NCI-H1417 (cell line): ENCODE measurements at regions not wholly inside any gene's neighbourhood (a gene's known extent, or its start where the extent isn't known, plus 50 kb on each side); places are given as distances from the start of the nearest gene placed in this dataset.
"Not testable (repeated sequence)": the region's sequence is repeated elsewhere in the genome, so short reads cannot be mapped to it uniquely, and the experiment has no call there.

Experiments
- DNase-seq, 3 experiments: peaks; one replicate each; lab custom pipeline; 2025; lab: John Stamatoyannopoulos, UW

DNA sequence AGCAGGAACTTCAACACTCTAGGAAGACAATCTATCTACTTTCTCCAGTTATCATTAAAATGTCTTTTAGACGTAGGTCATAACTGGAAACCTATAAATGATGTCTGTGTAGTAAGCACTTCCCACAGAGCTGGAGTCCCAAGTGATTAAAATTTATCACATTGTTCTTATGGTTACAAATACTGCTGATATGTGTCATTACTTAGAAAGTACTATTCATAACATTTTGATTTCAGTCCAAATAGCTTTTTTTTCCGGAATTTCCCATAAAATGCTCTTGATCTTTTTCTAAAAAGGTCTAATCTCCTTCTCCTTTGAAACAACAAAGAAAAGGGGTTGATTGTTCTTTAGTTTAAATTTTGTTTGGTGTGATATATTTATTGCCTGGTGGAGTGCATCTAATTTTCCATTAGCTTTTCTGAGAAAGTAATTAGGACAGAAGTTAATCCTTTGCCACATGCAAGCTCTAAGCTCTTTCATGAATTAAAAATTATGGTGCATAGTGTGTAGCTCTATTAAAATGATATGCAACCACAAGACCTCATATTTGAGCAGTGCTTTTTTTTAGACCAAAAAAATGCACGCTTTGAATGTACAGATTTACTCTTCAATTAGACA is 132.7 kb upstream of the TCF21 start:
- DNase-seq = no peak

DNA sequence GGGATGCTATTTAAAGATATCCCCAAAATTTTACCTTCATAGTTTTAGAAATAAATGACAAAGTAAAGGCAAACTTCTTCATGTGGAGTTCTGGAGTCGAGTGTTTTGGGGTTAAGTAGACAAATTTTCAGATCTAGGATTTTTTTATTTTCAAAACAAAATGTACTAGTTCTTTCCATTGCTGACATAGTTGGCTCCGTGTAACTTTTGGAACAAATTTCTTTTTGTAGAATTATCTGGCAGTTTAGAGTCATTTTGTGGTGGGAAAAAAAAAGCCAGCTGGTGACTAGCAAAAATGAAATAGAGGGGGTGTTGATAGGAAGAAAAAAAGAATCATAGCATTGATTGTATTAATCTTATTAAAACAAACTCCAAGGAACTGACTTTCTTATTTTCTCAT is 131.6 kb upstream of the TCF21 start:
- DNase-seq = no peak

DNA sequence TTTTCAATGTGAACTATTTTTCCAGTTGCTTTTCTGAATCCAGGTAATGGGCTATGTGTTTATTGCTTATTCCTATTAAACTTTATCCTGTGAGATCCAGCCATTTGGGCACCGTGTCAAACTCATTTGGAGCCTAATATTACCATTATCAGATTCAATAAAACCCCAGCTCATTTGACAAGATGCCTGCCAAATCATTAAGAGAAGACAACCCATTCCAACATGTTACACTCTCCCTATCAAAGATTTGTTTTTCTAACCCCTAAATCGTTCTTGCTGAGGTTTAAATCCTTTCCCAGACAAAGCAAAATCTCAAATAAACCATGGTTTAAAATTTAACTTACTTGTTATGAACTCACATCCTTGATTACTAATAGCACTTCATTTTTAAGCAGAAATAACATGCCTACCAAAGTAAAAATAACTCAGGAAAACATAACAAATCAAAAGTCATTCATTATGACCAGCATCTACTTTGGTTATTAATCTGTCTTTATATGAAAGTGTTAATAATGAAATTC is 130.0 kb upstream of the TCF21 start:
- DNase-seq = no peak

DNA sequence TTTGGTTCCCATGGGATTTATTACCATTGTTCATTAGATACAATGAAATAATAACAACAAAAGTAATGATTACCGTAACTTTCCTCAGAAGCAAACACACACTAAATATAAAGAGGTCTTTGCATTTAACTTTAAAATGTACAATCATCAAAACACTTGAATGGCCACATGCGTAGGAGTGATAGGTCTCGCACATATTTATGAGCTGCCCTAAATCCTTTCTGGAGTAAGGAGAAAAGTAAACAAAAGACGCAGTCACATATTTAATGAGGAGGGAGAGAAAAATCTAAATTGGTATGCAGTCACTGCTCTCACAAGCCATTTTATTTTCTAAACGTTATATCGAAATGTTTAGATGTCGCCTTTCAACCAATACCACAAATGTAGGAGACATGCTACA is 129.4 kb upstream of the TCF21 start:
- no peak for DNase-seq

DNA sequence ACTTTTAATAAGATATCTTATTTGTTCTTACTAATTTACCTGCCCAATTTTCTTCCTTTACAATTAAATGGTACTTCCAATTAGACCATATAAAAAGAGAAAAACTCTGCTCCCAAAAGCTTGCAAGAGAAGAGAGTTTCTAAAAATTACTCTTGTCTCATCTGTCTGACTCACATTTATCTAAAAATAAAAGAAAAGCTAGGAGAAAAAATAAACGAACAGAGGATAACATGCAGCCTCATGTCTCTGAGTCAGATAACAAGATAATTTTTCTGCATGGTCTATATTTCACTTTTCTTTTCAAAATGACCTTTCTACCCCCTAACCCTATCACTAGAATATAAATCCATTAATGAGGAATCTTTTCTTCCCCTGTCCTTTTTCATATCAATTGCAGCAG is 127.2 kb upstream of the TCF21 start:
- no peak for DNase-seq

DNA sequence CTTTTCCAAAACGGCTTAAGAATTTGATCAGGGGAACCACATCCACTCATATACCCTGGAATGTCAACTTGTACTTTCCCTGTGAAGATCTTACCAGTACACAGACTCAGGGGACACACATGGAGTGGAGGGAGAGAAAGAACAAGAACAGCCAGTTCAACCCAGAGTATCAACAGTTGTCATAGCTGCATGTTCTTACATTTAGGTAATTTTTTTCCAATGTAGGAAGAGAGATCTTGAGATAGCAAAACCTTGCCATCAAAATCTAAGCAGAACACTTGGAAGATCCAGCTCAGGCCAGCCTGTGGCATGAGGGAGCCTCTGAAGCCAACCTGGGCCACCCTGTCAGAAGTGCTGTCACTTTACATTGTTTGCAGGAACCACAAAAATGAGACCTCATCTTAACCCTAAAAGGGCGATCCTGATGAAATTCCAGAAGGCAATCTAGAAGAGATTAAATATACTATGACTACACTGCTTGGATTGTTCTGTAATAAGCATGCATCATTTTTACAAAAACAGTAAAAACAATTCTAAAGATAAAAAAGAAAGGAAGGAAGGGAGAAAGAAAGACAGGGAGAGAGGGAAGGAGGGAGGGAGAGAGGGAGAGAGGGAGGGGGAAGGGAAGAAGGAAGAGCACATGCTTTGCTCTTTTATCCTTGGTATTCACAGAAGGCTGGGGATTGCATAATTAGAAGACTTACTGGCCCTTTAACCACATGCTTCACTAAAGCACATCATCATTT is 124.7 kb upstream of the TCF21 start:
- DNase-seq = no peak

DNA sequence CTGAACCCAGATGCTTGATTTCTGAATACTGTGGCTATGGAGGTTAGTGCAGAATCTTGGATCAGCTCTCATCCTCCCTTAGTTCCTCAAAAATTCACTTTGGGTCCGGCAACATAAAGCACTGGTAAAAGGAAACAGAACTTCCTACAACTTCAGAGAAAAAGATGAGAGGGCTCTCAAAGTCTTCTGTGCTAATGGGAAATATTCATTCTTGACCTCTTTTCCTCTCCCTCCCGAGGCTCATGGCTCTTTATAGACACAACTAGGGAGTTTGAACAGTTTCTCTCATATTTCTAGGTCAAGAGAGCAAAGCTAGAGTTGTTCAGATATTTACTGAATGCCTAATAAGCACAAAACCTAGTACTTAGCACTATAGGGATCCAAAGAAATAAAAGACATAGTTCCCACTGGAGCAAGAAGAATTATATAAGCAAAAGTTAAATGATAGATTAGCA is 124.1 kb upstream of the TCF21 start:
- DNase-seq = no peak

DNA sequence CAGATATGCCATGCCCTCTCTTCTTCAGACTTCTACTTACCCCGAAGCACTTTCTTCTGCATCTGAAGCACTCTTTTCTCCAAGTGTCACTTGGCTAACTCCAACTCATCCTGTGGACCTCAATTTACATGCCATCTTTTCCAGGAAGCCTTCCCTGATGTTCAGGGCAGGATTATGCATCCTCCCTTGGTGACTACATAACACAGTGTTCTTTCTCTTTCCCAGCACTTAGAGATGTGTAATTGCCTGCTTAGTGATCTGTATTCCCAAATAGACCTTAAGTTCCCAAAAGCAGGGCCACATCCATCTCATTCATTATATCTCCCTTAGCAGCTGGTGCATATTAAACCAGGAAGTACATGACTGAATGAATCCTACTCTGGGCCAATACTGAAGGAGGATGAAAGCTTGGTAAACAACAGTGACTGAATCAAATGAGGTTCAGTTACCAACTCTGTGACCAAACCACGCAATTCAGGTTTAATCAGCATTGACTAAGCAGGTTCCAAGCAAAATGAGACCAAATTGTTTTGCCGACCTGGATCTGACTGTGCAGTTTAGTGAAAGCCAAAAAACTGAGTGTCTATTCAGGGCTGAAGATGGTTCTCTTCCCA is 121.4 kb upstream of the TCF21 start:
- no peak for DNase-seq

DNA sequence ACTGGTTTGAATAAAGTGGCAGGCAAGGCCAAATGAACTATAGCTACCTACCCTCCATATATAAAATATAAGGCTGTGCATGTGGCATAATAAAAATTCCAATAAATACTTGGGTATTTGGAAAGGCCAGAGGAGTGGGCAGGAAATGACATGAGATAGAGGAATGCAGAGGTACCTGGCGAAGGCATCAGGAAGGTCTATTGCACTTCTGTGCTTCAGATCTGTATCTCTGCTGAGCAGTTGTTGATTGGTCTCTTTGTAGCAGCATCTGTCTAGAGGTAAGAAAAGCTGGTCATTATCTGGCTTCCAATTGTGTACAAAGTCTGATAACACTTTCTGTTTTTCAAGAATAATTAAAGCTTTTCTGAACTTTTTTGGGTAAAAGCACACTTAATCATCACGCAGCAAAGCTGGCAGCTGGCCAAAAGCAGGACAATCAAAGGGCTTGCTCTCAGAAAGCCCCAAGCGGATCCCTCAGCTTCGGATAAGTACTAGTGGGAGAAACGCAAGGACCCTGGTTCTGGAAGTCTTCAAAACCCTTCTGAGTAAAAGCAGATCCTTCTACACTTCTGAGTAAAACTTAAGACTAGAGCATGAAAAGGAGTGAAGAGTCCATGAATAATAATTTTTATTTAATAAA is 120.1 kb upstream of the TCF21 start:
- DNase-seq = peak in 2 of 3 experiments; percentile 13 to 45

DNA sequence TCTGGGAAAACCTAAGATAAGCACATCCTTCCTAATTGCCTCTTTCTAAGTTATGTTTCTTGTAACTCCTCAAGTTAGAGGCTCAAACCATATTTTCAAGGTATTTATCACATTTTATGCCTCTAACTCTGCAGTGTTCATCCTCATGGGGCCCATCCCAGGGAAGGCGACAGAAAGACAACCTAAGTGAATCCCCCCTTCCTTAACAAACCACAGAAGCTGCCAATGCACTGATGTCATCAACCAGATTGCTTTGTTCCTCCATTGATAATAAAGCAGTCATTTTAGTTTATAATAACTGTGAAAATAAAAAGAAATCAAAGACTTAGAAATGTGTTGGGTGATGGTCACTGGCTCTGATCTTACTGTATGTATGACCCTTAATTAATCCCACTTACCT is 119.5 kb upstream of the TCF21 start:
- no peak for DNase-seq

DNA sequence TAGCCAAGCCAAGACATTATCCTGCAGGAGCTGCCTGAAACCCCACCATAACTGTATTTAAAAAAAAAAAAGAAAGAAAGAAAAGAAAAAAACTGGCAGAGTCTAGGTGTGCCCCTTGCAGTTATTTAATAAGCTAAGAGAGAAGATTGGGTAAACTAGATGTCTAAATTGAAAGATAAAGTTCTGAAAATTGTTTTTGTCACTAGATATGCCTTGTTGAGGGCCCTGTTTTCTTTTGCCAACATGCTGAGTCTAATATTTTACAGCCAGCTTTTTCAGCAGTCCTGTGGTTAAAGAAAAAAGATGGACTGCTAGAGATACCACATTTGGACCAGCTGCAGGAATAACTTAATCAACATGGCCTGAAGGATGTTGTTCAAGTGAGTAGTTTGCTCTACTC is 116.3 kb upstream of the TCF21 start:
- DNase-seq = no peak

DNA sequence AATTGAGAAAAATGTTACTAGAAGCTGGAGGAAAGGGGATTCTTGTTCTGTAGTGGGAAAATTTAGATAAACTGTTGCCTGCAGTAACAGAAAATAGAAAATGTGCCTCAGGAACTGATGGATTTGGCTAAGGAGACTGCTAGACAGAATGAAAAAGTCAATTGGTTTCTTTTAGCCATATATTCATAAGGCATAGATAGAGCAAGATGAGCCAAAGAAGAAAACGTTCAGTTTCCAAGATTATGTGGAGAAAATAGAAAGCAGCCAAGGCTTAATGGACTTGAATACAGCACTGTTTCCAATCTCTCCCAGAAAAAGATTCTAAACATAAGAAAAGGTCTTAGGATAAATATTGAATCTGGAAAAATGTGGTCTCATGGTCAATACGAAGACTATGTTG is 115.1 kb upstream of the TCF21 start:
- no peak for DNase-seq

DNA sequence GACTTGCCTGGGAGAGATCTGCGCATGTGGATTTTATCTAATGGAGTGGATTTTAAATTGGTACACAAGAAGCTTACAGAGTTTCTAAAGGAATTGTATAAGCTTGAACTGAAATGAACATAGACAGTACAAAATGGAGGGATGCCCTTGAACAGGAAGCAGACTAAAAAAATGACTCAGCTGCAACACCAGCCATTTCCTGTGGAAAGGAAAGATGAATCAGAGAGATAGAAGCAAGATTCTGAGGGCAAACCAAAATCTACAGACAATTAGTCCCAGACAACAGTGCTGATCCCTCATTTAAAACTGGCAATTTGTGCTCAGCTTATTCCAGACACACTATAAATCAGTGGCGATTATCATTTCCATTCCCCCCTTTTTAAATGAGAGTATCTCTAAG is 114.6 kb upstream of the TCF21 start:
- DNase-seq = no peak

DNA sequence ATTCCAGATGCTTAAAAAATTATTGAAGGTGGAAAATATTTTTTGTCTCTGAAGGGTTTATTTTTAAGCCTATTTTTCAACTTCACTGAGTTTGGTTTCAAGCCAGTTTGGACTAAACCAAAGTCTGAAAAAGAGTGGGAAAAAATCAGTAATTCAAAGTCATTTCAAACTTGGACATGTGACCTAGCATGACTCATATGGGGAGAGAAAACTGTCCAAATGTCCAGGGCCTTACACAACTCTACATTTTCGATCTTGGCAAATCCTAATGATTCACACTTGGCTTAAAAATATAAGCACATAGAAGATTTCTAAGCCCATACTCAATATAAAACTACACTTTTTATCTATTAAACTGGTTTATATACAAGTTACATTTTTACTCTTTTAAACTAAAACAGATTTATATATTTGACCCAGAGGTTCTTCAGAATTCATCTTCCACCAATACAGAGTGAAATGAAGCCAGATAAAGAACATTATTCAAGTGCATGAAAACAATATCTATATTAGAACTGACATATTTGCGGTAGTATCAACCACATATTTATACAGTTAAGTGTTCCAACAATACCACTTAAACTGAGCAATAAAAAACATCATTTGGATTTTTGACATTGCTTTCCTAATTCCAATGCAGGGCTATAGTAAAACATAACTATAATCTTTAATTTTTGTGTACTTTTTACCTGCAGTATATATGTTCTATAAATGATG is 110.3 kb upstream of the TCF21 start:
- DNase-seq = no peak

DNA sequence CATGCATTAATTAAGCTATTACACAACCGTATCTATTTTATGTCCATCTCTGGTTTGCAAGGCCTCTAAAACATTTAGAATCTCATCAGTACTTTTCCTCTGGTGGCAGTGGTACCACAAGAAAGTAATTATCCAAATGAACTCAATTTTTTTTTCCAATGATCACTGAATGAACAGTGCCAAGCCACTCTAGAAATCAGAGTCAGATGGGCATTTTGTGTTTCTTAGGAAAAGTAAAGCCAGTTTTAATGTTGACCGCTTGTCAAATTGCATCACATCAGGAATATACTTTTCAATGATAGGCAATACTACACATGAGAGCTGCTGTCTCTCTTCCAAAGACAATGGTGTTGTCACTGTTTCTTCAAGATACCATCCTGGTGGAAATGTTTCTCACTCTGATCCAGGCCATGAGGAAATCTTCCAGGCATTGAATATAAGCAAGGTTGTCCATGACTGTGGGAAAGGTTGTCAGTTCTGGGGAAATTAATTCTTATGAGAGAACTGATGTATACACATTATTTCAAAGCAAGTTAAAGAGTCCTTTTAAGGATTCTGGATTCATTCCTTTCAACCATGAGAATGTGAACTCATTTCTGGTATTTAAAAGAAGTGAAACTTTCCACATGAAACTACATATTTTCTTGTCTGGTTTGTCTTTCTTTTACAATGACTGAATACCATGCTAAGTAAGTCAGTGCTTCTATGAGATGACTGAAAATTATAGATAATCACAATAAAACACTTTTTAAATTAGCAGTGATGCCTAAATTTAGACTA is 108.8 kb upstream of the TCF21 start:
- DNase-seq = no peak

DNA sequence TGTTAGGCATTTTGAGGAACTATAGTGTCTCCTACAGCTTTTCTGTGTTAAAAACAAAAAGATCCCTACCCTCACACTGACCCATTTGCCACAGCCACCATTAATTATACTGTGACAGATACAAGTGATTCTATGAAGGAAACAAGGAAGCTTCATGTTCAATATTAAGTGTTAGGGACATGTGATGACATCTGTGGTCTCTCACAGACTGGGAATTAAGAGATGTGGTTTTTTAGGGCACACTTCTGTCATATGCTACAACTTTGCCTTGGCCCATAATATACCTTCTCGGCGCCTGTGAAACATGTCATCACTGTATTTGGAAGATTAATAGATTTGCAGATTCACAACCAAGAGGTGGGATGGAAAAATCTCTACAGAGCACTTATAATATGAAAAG is 102.9 kb upstream of the TCF21 start:
- DNase-seq = no peak

DNA sequence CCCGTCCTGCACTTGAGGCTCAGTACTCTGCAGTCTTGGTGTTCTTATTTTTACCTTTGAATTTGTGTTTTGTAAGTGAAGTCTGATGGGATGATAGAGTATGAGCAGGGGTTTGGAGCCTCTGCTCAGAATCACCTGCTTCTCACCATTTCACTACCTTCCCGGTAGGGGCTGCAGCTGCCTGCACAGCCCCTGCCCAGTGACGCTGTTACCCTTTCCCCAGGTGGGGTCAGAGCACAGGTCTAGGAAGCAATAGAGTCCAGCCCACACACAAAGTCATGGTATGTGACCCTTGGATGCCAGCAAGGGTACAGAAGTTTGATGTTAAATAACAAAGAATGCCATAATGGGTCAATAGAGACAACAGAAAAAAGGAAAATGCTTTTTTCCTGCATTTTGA is 101.8 kb upstream of the TCF21 start:
- no peak for DNase-seq

DNA sequence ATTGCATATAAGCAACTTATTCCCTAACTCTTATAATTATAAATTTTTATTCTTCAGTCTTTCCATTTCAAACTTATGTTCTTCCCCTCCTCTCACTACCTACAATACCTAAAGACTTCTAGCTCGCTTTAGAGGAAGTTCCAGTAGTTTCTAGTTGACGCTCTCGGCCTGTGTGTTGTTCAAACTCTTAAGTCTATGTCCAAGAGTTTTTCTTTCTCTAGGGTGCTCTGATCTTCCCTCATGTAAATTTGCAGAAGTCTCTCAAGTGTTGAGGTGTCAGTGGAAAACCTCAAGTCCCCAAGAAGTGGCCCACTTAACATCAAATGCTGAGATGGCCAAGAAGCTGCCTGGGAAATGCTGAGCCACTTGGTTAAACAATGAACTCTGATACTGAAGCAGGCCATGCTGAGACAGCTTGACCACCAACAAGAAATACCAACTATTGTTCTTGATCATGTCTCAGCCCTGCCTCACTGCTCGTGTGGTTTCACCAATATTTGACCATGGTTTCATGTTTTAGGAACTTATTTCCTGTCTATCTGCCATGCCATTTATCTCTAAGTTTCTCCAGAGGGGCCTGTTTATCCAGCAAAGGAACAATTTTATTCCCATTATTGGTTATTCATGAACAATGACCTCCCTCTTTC is 100.9 kb upstream of the TCF21 start:
- no peak for DNase-seq

DNA sequence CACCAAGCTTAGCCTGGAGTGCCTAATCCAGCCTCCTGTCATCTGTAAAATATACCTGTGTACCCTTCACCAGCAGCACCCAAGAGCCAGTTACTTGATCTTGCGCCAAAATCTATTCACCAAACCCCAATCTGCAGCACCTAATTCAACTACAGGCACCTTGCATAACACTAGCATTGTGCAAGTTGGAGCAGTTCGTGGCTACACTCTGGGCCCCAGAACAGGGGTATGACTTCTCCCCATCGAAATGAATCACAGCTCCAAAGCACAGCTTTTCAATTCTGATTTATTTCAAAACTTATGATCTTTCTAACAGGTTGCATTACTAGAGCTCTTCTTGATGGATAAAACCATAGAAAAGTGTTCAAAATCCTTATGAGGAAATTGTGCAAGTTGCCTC is 100.4 kb upstream of the TCF21 start:
- DNase-seq = no peak

DNA sequence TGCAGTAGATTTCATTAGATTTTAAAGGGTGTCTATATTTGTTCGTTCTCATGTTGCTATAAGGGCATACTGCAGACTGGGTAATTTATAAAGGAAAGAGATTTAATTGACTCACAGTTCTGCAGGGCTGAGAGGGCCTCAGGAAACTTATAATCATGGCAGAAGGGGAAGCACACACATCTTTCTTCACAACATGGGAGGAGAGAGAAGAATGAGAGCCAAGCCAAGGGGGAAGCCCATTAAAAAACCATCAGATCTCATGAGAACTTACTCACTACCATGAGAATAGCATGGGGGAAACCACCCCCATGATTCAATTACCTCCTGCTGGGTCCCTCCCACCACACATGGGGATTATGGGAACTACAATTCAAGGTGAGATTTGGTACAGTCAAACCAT is 99.5 kb upstream of the TCF21 start:
- DNase-seq = not testable (repeated sequence)

DNA sequence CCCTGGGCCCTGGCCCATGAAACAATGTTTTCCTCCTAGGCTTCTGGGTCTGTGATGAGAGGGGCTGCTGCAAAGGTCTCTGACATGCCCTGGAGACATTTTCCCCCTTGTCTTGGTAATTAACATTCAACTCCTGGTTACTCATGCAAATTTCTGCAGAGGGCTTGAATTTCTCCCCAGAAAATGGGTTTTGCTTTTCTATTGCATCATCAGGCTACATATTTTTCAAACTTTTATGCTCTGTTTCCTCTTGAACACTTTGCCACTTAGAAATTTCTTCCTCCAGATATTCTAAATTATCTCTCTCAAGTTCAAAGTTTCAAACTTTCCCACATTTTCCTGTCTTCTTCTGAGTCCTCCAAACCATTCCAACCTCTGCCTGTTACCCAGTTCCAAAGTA is 98.2 kb upstream of the TCF21 start:
- DNase-seq = not testable (repeated sequence)
